ENCODE measurements at regions not wholly inside any gene's neighbourhood (a gene's known extent, or its start where the extent isn't known, plus 50 kb on each side); places are given as distances from the start of the nearest gene placed in this dataset.

- no peak overlapping the region for H3K4me3 ChIP-seq (ENCODE audit: low read length)
- no peak for DNase-seq (ENCODE audit: low read depth)
- TF ChIP-seq, protein P1, sequence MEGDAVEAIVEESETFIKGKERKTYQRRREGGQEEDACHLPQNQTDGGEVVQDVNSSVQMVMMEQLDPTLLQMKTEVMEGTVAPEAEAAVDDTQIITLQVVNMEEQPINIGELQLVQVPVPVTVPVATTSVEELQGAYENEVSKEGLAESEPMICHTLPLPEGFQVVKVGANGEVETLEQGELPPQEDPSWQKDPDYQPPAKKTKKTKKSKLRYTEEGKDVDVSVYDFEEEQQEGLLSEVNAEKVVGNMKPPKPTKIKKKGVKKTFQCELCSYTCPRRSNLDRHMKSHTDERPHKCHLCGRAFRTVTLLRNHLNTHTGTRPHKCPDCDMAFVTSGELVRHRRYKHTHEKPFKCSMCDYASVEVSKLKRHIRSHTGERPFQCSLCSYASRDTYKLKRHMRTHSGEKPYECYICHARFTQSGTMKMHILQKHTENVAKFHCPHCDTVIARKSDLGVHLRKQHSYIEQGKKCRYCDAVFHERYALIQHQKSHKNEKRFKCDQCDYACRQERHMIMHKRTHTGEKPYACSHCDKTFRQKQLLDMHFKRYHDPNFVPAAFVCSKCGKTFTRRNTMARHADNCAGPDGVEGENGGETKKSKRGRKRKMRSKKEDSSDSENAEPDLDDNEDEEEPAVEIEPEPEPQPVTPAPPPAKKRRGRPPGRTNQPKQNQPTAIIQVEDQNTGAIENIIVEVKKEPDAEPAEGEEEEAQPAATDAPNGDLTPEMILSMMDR (IDR thresholded peaks at IDR 0.05; ENCODE audit: insufficient read depth, low read depth, low read length, missing control alignments): no peak
Observed at GRCh38 chr12:90111791-90112580, 403.3 kb upstream of the ATP2B1 start.

DNA sequence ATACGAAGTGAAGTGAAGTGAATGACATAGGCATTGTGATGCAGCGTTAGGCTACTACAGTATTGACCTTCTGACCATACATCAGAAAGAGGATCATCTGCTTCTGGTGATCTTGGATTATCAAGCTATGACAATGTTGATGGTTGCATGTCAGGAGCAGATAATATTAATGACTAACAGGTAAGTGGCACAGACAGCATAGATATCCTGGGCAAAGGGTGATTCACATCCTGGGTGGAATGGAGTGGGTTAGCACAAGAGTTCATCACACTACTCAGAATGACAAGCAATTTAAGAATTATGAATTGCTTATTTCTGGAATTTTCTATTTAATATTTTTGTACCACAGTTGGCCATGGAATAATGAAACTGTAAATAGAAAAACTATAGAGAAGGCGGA lies 397.9 kb upstream of the ATP2B1 start:
- DNase-seq (ENCODE audit: low read depth): peak; percentile 78
- TF ChIP-seq, protein P1 (IDR thresholded peaks at IDR 0.05; ENCODE audit: insufficient read depth, low read depth, low read length, missing control alignments): no peak
- no peak overlapping the region for H3K4me3 ChIP-seq (ENCODE audit: low read length)

- DNase-seq (ENCODE audit: low read depth): peak; percentile 61
- H3K4me3 ChIP-seq (ENCODE audit: low read length): no peak overlapping the region
- TF ChIP-seq, protein P1 (IDR thresholded peaks at IDR 0.05; ENCODE audit: insufficient read depth, low read depth, low read length, missing control alignments): peak; percentile 69
Observed at GRCh38 chr12:90102957-90103652, 394.5 kb upstream of the ATP2B1 start.

DNA sequence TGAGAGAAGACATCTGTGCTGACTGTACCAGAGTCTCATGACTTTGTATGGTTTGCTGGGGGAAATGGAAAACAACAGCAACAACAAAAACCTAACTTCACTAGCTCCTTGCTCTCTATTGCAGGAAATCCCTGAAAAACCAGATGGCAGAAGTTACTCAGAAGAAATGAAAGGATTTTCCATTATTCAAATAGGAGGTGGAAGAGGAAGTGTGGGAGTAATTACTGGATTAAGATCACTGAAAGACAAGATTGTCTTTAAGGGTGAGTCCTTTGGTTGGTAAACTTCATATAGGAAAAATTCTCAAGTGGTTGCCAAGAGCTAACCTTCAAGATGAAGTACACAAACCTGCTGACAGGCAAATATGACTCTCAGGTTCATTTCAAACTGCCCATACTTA lies 391.9 kb upstream of the ATP2B1 start:
- TF ChIP-seq, protein P1 (IDR thresholded peaks at IDR 0.05; ENCODE audit: insufficient read depth, low read depth, low read length, missing control alignments): no peak
- peak; percentile 27 for DNase-seq (ENCODE audit: low read depth)
- no peak overlapping the region for H3K4me3 ChIP-seq (ENCODE audit: low read length)

DNA sequence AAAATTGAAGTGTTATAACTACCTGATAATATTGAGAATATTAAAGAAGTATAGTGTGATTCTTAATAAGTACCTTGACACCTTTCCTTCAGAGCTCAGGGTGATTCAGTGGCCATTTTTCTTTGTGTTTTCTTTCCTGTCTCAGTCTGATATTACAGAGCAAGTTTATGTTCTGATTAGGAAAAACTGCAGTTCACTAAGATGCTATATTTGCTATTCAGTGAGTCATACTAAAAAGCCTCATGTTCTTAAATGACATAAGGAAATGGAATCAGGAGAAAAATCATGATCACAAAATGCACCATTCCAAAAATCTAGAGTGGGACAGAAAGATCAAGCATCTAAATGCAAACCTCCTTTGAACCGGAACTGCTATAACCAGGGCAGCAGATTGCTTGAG lies 390.6 kb upstream of the ATP2B1 start:
- no peak overlapping the region for H3K4me3 ChIP-seq (ENCODE audit: low read length)
- TF ChIP-seq, protein P1 (IDR thresholded peaks at IDR 0.05; ENCODE audit: insufficient read depth, low read depth, low read length, missing control alignments): no peak
- DNase-seq (ENCODE audit: low read depth): no peak

DNA sequence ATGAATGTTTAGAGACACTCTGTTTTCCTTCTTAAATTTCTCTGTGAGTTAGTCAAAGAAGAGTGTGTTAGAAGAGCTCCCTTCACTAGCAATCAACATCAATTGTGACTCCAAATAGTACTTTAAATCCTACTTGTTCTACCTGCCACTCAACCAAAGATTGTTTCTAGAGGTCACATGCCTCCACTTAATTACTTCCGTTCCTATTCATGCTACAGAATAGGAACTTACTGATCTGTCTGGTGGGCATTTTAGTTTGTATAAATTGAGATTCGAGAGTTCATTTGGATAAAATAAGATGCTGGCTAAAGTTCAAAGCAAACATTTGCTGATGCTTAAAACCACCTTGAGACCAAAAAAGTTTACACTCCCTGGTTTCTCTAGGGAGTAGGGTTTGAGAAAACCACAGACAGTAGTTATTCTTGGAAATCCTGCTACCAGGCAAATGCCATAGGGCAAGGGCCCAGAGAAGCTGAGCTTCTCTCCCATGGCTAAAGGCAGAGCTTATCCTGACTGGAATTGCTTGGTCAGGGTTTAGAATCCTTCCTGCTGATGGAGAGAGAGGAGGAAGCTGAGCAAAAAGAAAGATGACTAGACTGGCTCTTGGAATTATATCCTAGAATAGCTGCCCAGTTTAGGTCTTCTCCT lies 389.6 kb upstream of the ATP2B1 start:
- TF ChIP-seq, protein P1 (IDR thresholded peaks at IDR 0.05; ENCODE audit: insufficient read depth, low read depth, low read length, missing control alignments): no peak
- DNase-seq (ENCODE audit: low read depth): no peak
- no peak overlapping the region for H3K4me3 ChIP-seq (ENCODE audit: low read length)
